ENCODE measurements at regions not wholly inside any gene's neighbourhood (a gene's known extent, or its start where the extent isn't known, plus 50 kb on each side); places are given as distances from the start of the nearest gene placed in this dataset.
"Not testable (repeated sequence)": the region's sequence is repeated elsewhere in the genome, so short reads cannot be mapped to it uniquely, and the experiment has no call there.

- DNase-seq = no peak
These were observed 765.8 kb downstream of the SLITRK5 start for GRCh38 chr13:88436974-88437373.

GRCh38 chr13:88450515-88450914 is 779.3 kb downstream of the SLITRK5 start:
- no peak for DNase-seq

- no peak for DNase-seq
These were observed 785.0 kb downstream of the SLITRK5 start for GRCh38 chr13:88456151-88456550.

- DNase-seq = no peak
These were observed 788.2 kb downstream of the SLITRK5 start for GRCh38 chr13:88459331-88459730.

GRCh38 chr13:88461272-88462009 is 790.3 kb downstream of the SLITRK5 start:
- no peak for DNase-seq

- no peak for DNase-seq
These were observed 793.7 kb downstream of the SLITRK5 start for GRCh38 chr13:88464851-88465250.

GRCh38 chr13:88472316-88472715 is 801.1 kb downstream of the SLITRK5 start:
- DNase-seq = no peak

- DNase-seq = no peak
These were observed 812.0 kb downstream of the SLITRK5 start for GRCh38 chr13:88483202-88483601.

GRCh38 chr13:88507909-88508308 is 836.7 kb downstream of the SLITRK5 start:
- DNase-seq = no peak

GRCh38 chr13:88512993-88513392 is 841.8 kb downstream of the SLITRK5 start:
- DNase-seq = not testable (repeated sequence)

- DNase-seq = no peak
These were observed 855.1 kb downstream of the SLITRK5 start for GRCh38 chr13:88526186-88526852.

GRCh38 chr13:88526853-88527215 is 855.7 kb downstream of the SLITRK5 start:
- DNase-seq = no peak

GRCh38 chr13:88541994-88542393 is 870.8 kb downstream of the SLITRK5 start:
- no peak for DNase-seq

GRCh38 chr13:88544836-88545235 is 873.7 kb downstream of the SLITRK5 start:
- no peak for DNase-seq

GRCh38 chr13:88552966-88553365 is 881.8 kb downstream of the SLITRK5 start:
- no peak for DNase-seq

GRCh38 chr13:88565566-88565965 is 894.4 kb downstream of the SLITRK5 start:
- no peak for DNase-seq

GRCh38 chr13:88585861-88586260 is 914.7 kb downstream of the SLITRK5 start:
- no peak for DNase-seq

GRCh38 chr13:88586263-88586662 is 915.1 kb downstream of the SLITRK5 start:
- no peak for DNase-seq

- no peak for DNase-seq
These were observed 919.4 kb downstream of the SLITRK5 start for GRCh38 chr13:88590574-88590973.

GRCh38 chr13:88592105-88592504 is 920.9 kb downstream of the SLITRK5 start:
- DNase-seq = no peak

- DNase-seq = no peak
These were observed 930.8 kb downstream of the SLITRK5 start for GRCh38 chr13:88601949-88602348.

- no peak for DNase-seq
These were observed 931.9 kb downstream of the SLITRK5 start for GRCh38 chr13:88602786-88603777.

GRCh38 chr13:88617176-88617575 is 946.0 kb downstream of the SLITRK5 start:
- DNase-seq = no peak

Data from activated T-cell treated with anti-CD3 and anti-CD28 coated beads, Interleukin-2, amount 50 U/mL, for 48 hours (primary cell).